ENCODE measurements at regions not wholly inside any gene's neighbourhood (a gene's known extent, or its start where the extent isn't known, plus 50 kb on each side); places are given as distances from the start of the nearest gene placed in this dataset.
"Not testable (repeated sequence)": the region's sequence is repeated elsewhere in the genome, so short reads cannot be mapped to it uniquely, and the experiment has no call there.

DNA sequence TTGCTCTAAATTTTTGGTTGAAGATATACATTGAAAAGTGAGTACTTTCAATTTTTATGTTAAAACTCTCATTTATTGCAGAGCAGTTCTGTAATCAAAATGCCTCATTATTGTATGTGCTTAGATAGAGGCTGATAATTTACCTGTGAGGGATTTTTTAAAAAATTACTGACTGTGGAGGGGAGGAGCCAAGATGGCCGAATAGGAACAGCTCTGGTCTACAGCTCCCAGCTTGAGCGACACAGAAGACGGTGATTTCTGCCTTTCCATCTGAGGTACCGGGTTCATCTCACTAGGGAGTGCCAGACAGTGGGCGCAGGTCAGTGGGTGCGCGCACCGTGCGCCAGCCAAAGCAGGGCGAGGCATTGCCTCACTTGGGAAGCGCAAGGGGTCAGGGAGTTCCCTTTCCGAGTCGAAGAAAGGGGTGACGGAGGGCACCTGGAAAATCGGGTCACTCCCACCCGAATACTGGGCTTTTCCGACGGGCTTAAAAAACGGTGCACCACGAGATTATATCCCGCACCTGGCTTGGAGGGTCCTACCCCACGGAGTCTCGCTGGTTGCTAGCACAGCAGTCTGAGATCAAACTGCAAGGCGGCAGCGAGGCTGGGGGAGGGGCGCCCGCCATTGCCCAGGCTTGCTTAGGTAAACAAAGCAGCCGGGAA lies 89.4 kb downstream of the DDX11 start:
- DNase-seq (ENCODE audit: extremely low spot score, insufficient read length, low read depth); FAIRE-seq: not testable (repeated sequence)

DNA sequence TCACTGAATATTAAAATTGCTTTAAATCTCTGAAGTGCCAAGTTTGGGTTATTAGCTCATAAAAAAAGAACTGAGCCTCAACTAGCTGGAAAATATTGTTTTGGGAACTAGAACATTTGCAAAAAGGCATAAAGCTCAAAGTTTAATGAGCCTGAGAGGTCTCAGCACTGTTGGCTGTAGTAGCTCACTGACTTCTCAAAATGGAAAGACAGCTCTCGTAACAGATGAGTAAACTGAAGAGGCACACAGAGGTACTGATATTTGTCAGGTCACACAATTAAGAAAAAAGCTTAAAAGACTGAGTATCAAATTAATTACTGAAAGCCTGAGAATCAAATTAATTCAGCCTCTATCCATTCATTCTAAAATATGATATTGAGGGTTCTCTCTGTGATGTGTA lies 100.6 kb downstream of the DDX11 start:
- FAIRE-seq, result peak; percentile 73
- DNase-seq (ENCODE audit: extremely low spot score, insufficient read length, low read depth), result not testable (repeated sequence)

- FAIRE-seq, result peak; percentile 68
- not testable (repeated sequence) for DNase-seq (ENCODE audit: extremely low spot score, insufficient read length, low read depth)
Measured at GRCh38 chr12:31177514-31177913, 103.9 kb downstream of the DDX11 start.

DNA sequence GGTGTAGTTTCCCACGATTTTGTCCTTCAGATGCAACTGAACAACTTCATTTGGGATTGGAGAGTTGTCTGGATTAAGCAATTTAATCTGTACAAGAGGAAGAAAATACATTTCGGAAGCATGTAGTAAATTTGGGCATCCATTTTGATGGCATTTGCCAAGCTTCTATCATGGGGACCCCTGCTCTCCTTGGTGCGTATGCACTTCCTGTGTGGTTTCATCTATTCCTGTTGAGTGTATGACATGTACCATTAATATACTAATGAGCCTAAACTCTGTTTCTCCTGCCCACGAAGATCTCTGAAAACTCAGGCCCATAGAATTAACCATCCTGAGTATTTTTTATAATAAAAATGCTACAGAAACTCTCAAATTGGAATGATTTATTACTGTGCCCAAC lies 105.2 kb downstream of the DDX11 start:
- not testable (repeated sequence) for FAIRE-seq; DNase-seq (ENCODE audit: extremely low spot score, insufficient read length, low read depth)

- peak; percentile 49 for FAIRE-seq
- not testable (repeated sequence) for DNase-seq (ENCODE audit: extremely low spot score, insufficient read length, low read depth)
Measured at GRCh38 chr12:31179627-31180237, 106.1 kb downstream of the DDX11 start.

DNA sequence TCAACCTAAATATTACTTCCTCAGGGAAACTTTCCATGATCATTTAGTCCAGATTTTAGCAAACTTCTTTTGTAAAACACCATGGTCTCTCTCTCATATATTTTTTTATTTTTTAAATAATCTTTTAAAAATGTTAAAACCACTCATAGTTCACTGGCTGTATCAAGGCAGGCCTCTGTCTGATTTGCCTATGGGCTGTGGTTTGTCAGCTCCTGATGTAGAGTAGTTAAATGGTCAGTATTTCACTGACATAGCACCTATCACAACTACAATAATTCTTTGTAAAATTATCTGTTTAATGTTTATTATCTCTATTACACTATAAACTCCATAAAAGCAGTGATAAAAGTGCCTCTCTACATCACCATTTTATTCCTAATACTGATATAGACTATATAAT lies 108.9 kb downstream of the DDX11 start:
- FAIRE-seq; DNase-seq (ENCODE audit: extremely low spot score, insufficient read length, low read depth): not testable (repeated sequence)

- not testable (repeated sequence) for DNase-seq (ENCODE audit: extremely low spot score, insufficient read length, low read depth)
- FAIRE-seq, result peak; percentile 46
Measured at GRCh38 chr12:31183107-31183506, 109.4 kb downstream of the DDX11 start.

GRCh38 chr12:31183899-31184298 lies 110.2 kb downstream of the DDX11 start:
- DNase-seq (ENCODE audit: extremely low spot score, insufficient read length, low read depth); FAIRE-seq: not testable (repeated sequence)

GRCh38 chr12:31184667-31185066 lies 111.0 kb downstream of the DDX11 start:
- not testable (repeated sequence) for FAIRE-seq; DNase-seq (ENCODE audit: extremely low spot score, insufficient read length, low read depth)

DNA sequence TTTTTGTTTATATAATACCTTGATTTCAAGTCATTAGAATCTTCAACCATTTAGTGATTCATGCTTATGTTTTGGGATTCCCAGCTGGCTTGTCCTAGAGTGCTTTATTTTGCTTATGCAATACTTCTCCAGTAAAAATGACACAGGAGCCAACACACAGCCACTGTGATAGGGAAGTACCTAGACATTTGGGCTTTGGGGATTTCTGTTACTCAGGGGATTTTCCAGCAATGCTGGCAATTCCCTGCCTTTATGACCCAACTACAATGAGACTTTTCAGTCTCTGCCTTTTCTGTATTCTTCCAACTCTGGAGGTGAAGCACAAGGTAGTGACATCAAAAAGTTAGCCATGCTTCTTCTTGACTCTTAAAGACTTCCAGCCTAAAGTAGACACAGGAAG lies 119.0 kb downstream of the DDX11 start:
- not testable (repeated sequence) for DNase-seq (ENCODE audit: extremely low spot score, insufficient read length, low read depth)
- FAIRE-seq, result peak; percentile 33

GRCh38 chr12:31195620-31196019 lies 122.0 kb downstream of the DDX11 start:
- FAIRE-seq, result peak; percentile 67
- DNase-seq (ENCODE audit: extremely low spot score, insufficient read length, low read depth), result not testable (repeated sequence)

- not testable (repeated sequence) for FAIRE-seq; DNase-seq (ENCODE audit: extremely low spot score, insufficient read length, low read depth)
Measured at GRCh38 chr12:31199476-31199875, 125.8 kb downstream of the DDX11 start.

- DNase-seq (ENCODE audit: extremely low spot score, insufficient read length, low read depth) (no peak), FAIRE-seq (no peak)
Measured at GRCh38 chr12:31201382-31201781, 124.6 kb downstream of the SINHCAF start.

DNA sequence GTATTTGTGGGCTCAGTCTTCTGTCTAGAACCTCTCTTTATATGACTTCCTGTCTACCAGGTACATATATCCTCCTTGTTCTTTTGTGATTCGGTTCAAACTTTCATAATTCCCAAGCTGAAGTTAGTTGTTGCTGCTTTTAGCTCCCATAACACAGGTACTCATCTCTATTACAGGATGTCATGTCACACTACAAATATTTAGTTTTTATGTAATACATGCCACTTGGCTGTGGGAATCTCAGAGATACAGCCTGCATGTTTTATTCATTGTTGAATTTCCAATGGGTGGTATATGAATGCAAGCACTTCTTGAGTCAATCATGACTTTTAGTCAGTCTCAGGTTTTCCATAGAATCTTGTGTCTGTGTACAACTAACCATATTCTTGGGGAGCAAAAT lies 122.7 kb downstream of the SINHCAF start:
- DNase-seq (ENCODE audit: extremely low spot score, insufficient read length, low read depth), result no peak
- no peak for FAIRE-seq

DNA sequence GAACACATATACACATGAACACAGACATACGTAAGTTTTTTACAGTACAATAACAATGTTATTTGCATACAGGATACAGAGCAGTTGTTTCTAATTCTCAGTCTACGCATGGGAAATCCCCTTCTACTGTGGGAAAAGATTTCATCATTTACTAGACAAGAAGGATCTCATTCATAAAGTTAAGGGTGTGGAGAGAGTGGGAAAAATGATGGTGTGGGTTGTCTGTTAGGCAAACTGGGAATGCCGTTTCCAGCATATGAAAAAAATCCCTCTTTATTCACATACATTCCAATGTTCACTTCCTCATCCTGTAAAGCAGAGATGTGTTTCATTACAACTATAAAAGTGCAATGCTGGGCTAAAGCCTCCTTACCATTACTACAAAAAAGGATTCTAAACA lies 120.9 kb downstream of the SINHCAF start:
- DNase-seq (ENCODE audit: extremely low spot score, insufficient read length, low read depth), result no peak
- FAIRE-seq, result peak; percentile 82

GRCh38 chr12:31206038-31206670 lies 119.8 kb downstream of the SINHCAF start:
- FAIRE-seq (no peak), DNase-seq (ENCODE audit: extremely low spot score, insufficient read length, low read depth) (no peak)

- no peak for FAIRE-seq
- DNase-seq (ENCODE audit: extremely low spot score, insufficient read length, low read depth), result no peak
Measured at GRCh38 chr12:31207799-31208465, 118.0 kb downstream of the SINHCAF start.

GRCh38 chr12:31210104-31210503 lies 115.8 kb downstream of the SINHCAF start:
- FAIRE-seq (no peak), DNase-seq (ENCODE audit: extremely low spot score, insufficient read length, low read depth) (no peak)

DNA sequence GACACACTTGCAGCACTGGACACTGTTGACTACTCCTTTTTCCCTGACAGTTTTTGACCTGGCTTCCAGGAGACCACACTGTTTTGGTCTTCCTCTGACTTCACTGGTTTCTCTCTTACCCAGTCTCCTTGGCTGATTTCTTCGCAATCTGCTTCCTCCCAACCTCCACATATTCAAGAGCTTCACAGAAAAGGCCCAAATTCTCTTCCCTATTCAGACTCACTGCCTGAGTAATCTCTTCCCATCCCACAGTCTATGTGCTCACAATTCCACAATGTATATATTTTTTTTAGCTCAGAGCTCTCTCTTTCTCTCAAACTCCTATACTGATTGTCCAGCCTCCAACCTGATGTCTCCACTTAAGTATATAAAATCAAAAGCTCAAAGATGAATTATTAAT lies 115.4 kb downstream of the SINHCAF start:
- DNase-seq (ENCODE audit: extremely low spot score, insufficient read length, low read depth), result no peak
- FAIRE-seq, result no peak

- FAIRE-seq (no peak), DNase-seq (ENCODE audit: extremely low spot score, insufficient read length, low read depth) (no peak)
Measured at GRCh38 chr12:31214626-31215517, 111.1 kb downstream of the SINHCAF start.

Measured in GM18507 (cell line).